HepG2 (cell line): ENCODE measurements at regions not wholly inside any gene's neighbourhood (a gene's known extent, or its start where the extent isn't known, plus 50 kb on each side); places are given as distances from the start of the nearest gene placed in this dataset.

ENCODE experiments used
- ATAC-seq: fragments of 200-7000 bp; cut with Tn5 transposase; 3 replicates; pipeline ENCODE4 v1.9.1; 2020; ENCODE audit warnings: mild to moderate bottlenecking, moderate library complexity
- BruUV-seq: library from RNA; stranded (reverse); fragments of 400-500 nt; replicated peaks from 2 replicates; lab custom pipeline; 2021; lab: Mats Ljungman, UMichigan
- CTCF ChIA-PET: fragments of 300-600 bp; formaldehyde crosslinking; extraction: SDS; loops from one replicate; lab custom pipeline; 2021; ENCODE audit warnings: low total read pairs, inconsistent platforms, low intra/inter-chr PET ratio; lab: Yijun Ruan, JAX
- POLR2A ChIA-PET: fragments of 350-600 bp; sonication (Branson Sonifier 250); formaldehyde crosslinking; loops from one replicate; lab custom pipeline; 2020; ENCODE audit warnings: antibody characterized with exemption, inconsistent platforms; lab: Yijun Ruan, JAX
- DNase-seq: peaks from one replicate; pipeline ENCODE4 v3.0.0-alpha.2; 2015; ENCODE audit warnings: low spot score
- FAIRE-seq: peaks from 3 replicates; lab custom pipeline; 2011; peaks lifted over from hg19 to GRCh38; lab: Jason Lieb, UNC
- H2AFZ ChIP-seq: one replicate; pipeline ENCODE4 v1.6.1; 2011; ENCODE audit warnings: low read length, inconsistent platforms
- H3K27ac ChIP-seq: fragments of 300-600 bp; 3 replicates; pipeline ENCODE4 v1.8.0; 2011; ENCODE audit warnings: mixed run types, mild to moderate bottlenecking, mixed read lengths, low read length, inconsistent platforms; ENCODE audit not compliant: insufficient read depth; ENCODE audit errors: extremely low read length
- H3K27me3 ChIP-seq, 2 experiments: fragments of 200-600 bp in 1 of 2; 2 replicates in 1 of 2; 3 replicates in 1 of 2; pipeline versions ENCODE4 v1.6.0 to v1.8.0; 2011; ENCODE audit warnings: low read length in 2 of 2, mild to moderate bottlenecking in 2 of 2, moderate library complexity in 2 of 2, inconsistent platforms in 1 of 2; ENCODE audit not compliant: insufficient read depth in 2 of 2, control insufficient read depth in 1 of 2
- H3K36me3 ChIP-seq, 2 experiments: fragments of 200-600 bp in 1 of 2; replicated peaks in 1 of 2; 2 replicates in 1 of 2; 3 replicates in 1 of 2; pipeline versions ENCODE4 v1.5.1 to v1.8.0; 2011; ENCODE audit warnings: low read length in 2 of 2, inconsistent platforms in 1 of 2; ENCODE audit not compliant: insufficient read depth in 2 of 2, control insufficient read depth in 1 of 2
- H3K4me1 ChIP-seq: 2 replicates; pipeline ENCODE4 v1.5.1; 2012; ENCODE audit warnings: low read length, inconsistent platforms; ENCODE audit not compliant: insufficient read depth
- H3K4me2 ChIP-seq: 2 replicates; pipeline ENCODE4 v1.6.0; 2011; ENCODE audit warnings: low read depth, low read length, inconsistent platforms
- H3K4me3 ChIP-seq, 3 experiments: fragments of 200-600 bp in 1 of 3; sonication (generic), shearing (Covaris generic) in 1 of 3; replicated peaks in 1 of 3; 2 replicates each; pipeline ENCODE4 v1.5.1; 2011 to 2016; ENCODE audit warnings: low read length in 3 of 3, inconsistent platforms in 2 of 3, low read depth in 2 of 3, mild to moderate bottlenecking in 2 of 3, control low read depth in 1 of 3, mixed read lengths in 1 of 3; ENCODE audit not compliant: insufficient read depth in 1 of 3
- H3K79me2 ChIP-seq: one replicate; pipeline ENCODE4 v1.6.1; 2011; ENCODE audit warnings: low read length, inconsistent platforms; ENCODE audit not compliant: insufficient read depth
- H3K9ac ChIP-seq: 2 replicates; pipeline ENCODE4 v1.6.0; 2011; ENCODE audit warnings: mild to moderate bottlenecking, low read depth, low read length, inconsistent platforms; ENCODE audit not compliant: insufficient read depth
- H3K9me3 ChIP-seq: 2 replicates; pipeline ENCODE4 v1.5.1; 2012; ENCODE audit warnings: mild to moderate bottlenecking, low read length
- H4K20me1 ChIP-seq: 2 replicates; pipeline ENCODE4 v1.6.0; 2011; ENCODE audit warnings: inconsistent platforms, mild to moderate bottlenecking, low read length, moderate library complexity; ENCODE audit not compliant: insufficient read depth
- AHR ChIP-seq: IDR thresholded peaks from 2 replicates; pipeline ENCODE4 v1.6.1; 2018; ENCODE audit warnings: missing genetic modification reagents, missing compliant biosample characterization
- ATF7-NPFF ChIP-seq: sonication (generic); formaldehyde crosslinking; IDR thresholded peaks from 2 replicates; pipeline ENCODE4 v1.8.1; 2023; ENCODE audit warnings: mild to moderate bottlenecking, low read depth, missing genetic modification reagents, moderate library complexity
- BHLHE40 ChIP-seq: IDR thresholded peaks from 2 replicates; pipeline ENCODE4 v1.6.1; 2011; ENCODE audit warnings: low read length, improper control_type of control experiment
- MTA1 ChIP-seq: sonication (generic); formaldehyde crosslinking; IDR thresholded peaks from 2 replicates; pipeline ENCODE4 v1.4.0; 2020; ENCODE audit warnings: missing genetic modification reagents, mild to moderate bottlenecking, borderline replicate concordance
- NR0B2 ChIP-seq: sonication (generic); formaldehyde crosslinking; IDR thresholded peaks from 2 replicates; pipeline ENCODE4 v1.4.0; 2020; ENCODE audit warnings: mild to moderate bottlenecking, missing genetic modification reagents
- ZMYM2 ChIP-seq: sonication (generic); formaldehyde crosslinking; IDR thresholded peaks from 2 replicates; pipeline ENCODE4 v1.8.0; 2022; ENCODE audit warnings: mild to moderate bottlenecking, missing genetic modification reagents
- ZNF841 ChIP-seq: sonication (generic); formaldehyde crosslinking; IDR thresholded peaks from 2 replicates; pipeline ENCODE4 v1.8.1; 2023; ENCODE audit warnings: missing genetic modification reagents, borderline replicate concordance
- ZSCAN21 ChIP-seq: sonication (generic); formaldehyde crosslinking; IDR thresholded peaks from 2 replicates; pipeline ENCODE4 v1.8.0; 2022; ENCODE audit warnings: mild to moderate bottlenecking, missing genetic modification reagents, moderate library complexity, borderline replicate concordance
- WGBS: methylation state at CpG from one replicate; pipeline ENCODE4 v1.1.6; 2017; ENCODE audit warnings: low lambda C conversion rate; 5-methylcytosine and 5-hydroxymethylcytosine counted together
- in situ Hi-C: cut with HindIII; loops from 2 replicates; pipeline ENCODE4 v1.10.0; 2017; ENCODE audit warnings: low pct_unique_long_range_greater_than_20kb; ENCODE audit not compliant: extremely low pct_ligation_motif_present
- intact Hi-C: fragments of 100-400 bp; cut with micrococcal nuclease; formaldehyde crosslinking; loops from one replicate; pipeline ENCODE4 v1.10.0; 2022; ENCODE audit not compliant: unreplicated experiment
- TF ChIP-seq, protein P1 (sequence below): sonication (generic); formaldehyde crosslinking; IDR thresholded peaks from 2 replicates; pipeline ENCODE4 v1.8.1; 2023; ENCODE audit warnings: missing genetic modification reagents, mild to moderate bottlenecking, borderline replicate concordance
- TF ChIP-seq, protein P2 (sequence below): sonication (generic); formaldehyde crosslinking; conservative IDR thresholded peaks from 2 replicates; pipeline ENCODE4 v1.8.0; 2022; ENCODE audit warnings: missing genetic modification reagents

GRCh38 chr3:73298243-73299183 is 237.1 kb downstream of the EBLN2 start:
- POLR2A ChIA-PET: no interaction called here
- TF ChIP-seq, protein P1, sequence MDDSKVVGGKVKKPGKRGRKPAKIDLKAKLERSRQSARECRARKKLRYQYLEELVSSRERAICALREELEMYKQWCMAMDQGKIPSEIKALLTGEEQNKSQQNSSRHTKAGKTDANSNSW (CRISPR knock-in tag): no peak
- TF ChIP-seq, protein P2, sequence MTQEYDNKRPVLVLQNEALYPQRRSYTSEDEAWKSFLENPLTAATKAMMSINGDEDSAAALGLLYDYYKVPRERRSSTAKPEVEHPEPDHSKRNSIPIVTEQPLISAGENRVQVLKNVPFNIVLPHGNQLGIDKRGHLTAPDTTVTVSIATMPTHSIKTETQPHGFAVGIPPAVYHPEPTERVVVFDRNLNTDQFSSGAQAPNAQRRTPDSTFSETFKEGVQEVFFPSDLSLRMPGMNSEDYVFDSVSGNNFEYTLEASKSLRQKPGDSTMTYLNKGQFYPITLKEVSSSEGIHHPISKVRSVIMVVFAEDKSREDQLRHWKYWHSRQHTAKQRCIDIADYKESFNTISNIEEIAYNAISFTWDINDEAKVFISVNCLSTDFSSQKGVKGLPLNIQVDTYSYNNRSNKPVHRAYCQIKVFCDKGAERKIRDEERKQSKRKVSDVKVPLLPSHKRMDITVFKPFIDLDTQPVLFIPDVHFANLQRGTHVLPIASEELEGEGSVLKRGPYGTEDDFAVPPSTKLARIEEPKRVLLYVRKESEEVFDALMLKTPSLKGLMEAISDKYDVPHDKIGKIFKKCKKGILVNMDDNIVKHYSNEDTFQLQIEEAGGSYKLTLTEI (CRISPR knock-in tag): no peak
- TF ChIP-seq MTA1: no peak
- TF ChIP-seq AHR (CRISPR knock-in tag): no peak
- no peak for TF ChIP-seq BHLHE40
- TF ChIP-seq ZMYM2 (CRISPR knock-in tag): no peak
- TF ChIP-seq ATF7-NPFF (CRISPR knock-in tag): no peak
- no peak for TF ChIP-seq NR0B2 (CRISPR knock-in tag)
- no peak for TF ChIP-seq ZNF841 (CRISPR knock-in tag)
- TF ChIP-seq ZSCAN21 (CRISPR knock-in tag): no peak
- DNase-seq: no peak
- no peaks in the 10 kb centered on the region for H4K20me1 ChIP-seq
- H3K27ac ChIP-seq: no peak overlapping the region
- H3K4me2 ChIP-seq: no peak overlapping the region
- in situ Hi-C loops: no loop called here
- intact Hi-C loops: no loop called here
- H3K4me1 ChIP-seq: no peaks in the 10 kb centered on the region
- no peak for ATAC-seq
- CTCF ChIA-PET: no interaction called here
- H3K36me3 ChIP-seq: no peaks in the 10 kb centered on the region
- no peaks in the 10 kb centered on the region for H3K27me3 ChIP-seq
- no peaks in the 10 kb centered on the region for H3K9me3 ChIP-seq
- H3K79me2 ChIP-seq: no peaks in the 10 kb centered on the region
- FAIRE-seq: no peak
- H2AFZ ChIP-seq: no peak overlapping the region
- H3K4me3 ChIP-seq: no peak overlapping the region
- H3K9ac ChIP-seq: no peak overlapping the region
- WGBS: 34% methylated on average over 10 of the region's 11 CpGs
- BruUV-seq: no TSS peak
